WTC11 (cell line): ENCODE measurements at regions not wholly inside any gene's neighbourhood (a gene's known extent, or its start where the extent isn't known, plus 50 kb on each side); places are given as distances from the start of the nearest gene placed in this dataset.

Source experiments
- ATAC-seq: fragments of 200-7000 bp; cut with Tn5 transposase; 2 replicates; pipeline ENCODE4 v1.10.0; 2021; ENCODE audit warnings: mild to moderate bottlenecking, moderate library complexity
- CTCF ChIA-PET: fragments of 300-600 bp; sonication (Branson Sonifier 250); formaldehyde crosslinking; loops from one replicate; lab custom pipeline; 2021; ENCODE audit warnings: antibody characterized with exemption; lab: Charles Lee
- POLR2A ChIA-PET: fragments of 350-600 bp; sonication (Branson Sonifier 250); formaldehyde crosslinking; loops from one replicate; lab custom pipeline; 2021; ENCODE audit warnings: antibody characterized with exemption; lab: Charles Lee
- DNase-seq: peaks from one replicate; pipeline ENCODE4 v3.0.0; 2021; ENCODE audit warnings: low spot score
- H3K27ac Mint-ChIP-seq: 2 replicates; pipeline ENCODE4 v1.8.0; 2021; ENCODE audit warnings: mixed read lengths
- H3K27me3 Mint-ChIP-seq: 2 replicates; pipeline ENCODE4 v1.8.0; 2021; ENCODE audit warnings: low read depth, mild to moderate bottlenecking, moderate library complexity, mixed read lengths
- H3K36me3 Mint-ChIP-seq: 2 replicates; pipeline ENCODE4 v1.8.0; 2021; ENCODE audit warnings: mixed read lengths
- H3K4me1 Mint-ChIP-seq: 2 replicates; pipeline ENCODE4 v1.8.0; 2022; ENCODE audit warnings: mixed read lengths
- H3K4me3 Mint-ChIP-seq: 2 replicates; pipeline ENCODE4 v1.8.0; 2021; ENCODE audit warnings: mild to moderate bottlenecking, moderate library complexity, mixed read lengths
- H3K9me3 Mint-ChIP-seq: 2 replicates; pipeline ENCODE4 v1.8.0; 2021; ENCODE audit warnings: mixed read lengths
- ATF1 ChIP-seq: sonication (generic); formaldehyde crosslinking; IDR thresholded peaks from 2 replicates; pipeline ENCODE4 v1.8.1; 2023; ENCODE audit warnings: mild to moderate bottlenecking, moderate library complexity, missing genetic modification reagents
- CREM ChIP-seq: sonication (generic); formaldehyde crosslinking; IDR thresholded peaks from 2 replicates; pipeline ENCODE4 v1.8.1; 2022; ENCODE audit warnings: mild to moderate bottlenecking, missing genetic modification reagents, moderate library complexity
- E2F1 ChIP-seq: sonication (generic); formaldehyde crosslinking; IDR thresholded peaks from 2 replicates; pipeline ENCODE4 v1.8.0; 2022; ENCODE audit warnings: mild to moderate bottlenecking, missing genetic modification reagents
- E2F5 ChIP-seq: sonication (generic); formaldehyde crosslinking; IDR thresholded peaks from 2 replicates; pipeline ENCODE4 v1.8.1; 2022; ENCODE audit warnings: mild to moderate bottlenecking, moderate library complexity, missing genetic modification reagents
- FOXK1 ChIP-seq: sonication (generic); formaldehyde crosslinking; IDR thresholded peaks from 2 replicates; pipeline ENCODE4 v1.8.0; 2022; ENCODE audit warnings: mild to moderate bottlenecking, moderate library complexity, missing genetic modification reagents
- NR1H2 ChIP-seq: sonication (generic); formaldehyde crosslinking; IDR thresholded peaks from 2 replicates; pipeline ENCODE4 v1.9.0; 2021; ENCODE audit warnings: mild to moderate bottlenecking, moderate library complexity, missing genetic modification reagents
- NR3C1 ChIP-seq: sonication (generic); formaldehyde crosslinking; conservative IDR thresholded peaks from 2 replicates; pipeline ENCODE4 v1.8.1; 2023; ENCODE audit warnings: low read depth, mild to moderate bottlenecking, missing genetic modification reagents
- PRRX2 ChIP-seq: fragments of 250-450 bp; sonication (Bioruptor Pico); IDR thresholded peaks from 2 replicates; pipeline ENCODE4 v1.8.0; 2021; ENCODE audit warnings: mild to moderate bottlenecking
- SP1 ChIP-seq: sonication (generic); formaldehyde crosslinking; conservative IDR thresholded peaks from 2 replicates; pipeline ENCODE4 v1.8.1; 2022; ENCODE audit warnings: missing genetic modification reagents
- TCF7 ChIP-seq: sonication (generic); formaldehyde crosslinking; IDR thresholded peaks from 2 replicates; pipeline ENCODE4 v1.8.0; 2022; ENCODE audit warnings: mild to moderate bottlenecking, low read depth, missing genetic modification reagents, moderate library complexity
- TEAD1 ChIP-seq: sonication (generic); formaldehyde crosslinking; IDR thresholded peaks from 2 replicates; pipeline ENCODE4 v1.8.0; 2022; ENCODE audit warnings: mild to moderate bottlenecking, missing genetic modification reagents
- ZNF121 ChIP-seq: sonication (generic); formaldehyde crosslinking; IDR thresholded peaks from 2 replicates; pipeline ENCODE4 v1.8.0; 2023; ENCODE audit warnings: missing genetic modification reagents
- ZNF138 ChIP-seq: sonication (generic); formaldehyde crosslinking; conservative IDR thresholded peaks from 2 replicates; pipeline ENCODE4 v1.8.1; 2022; ENCODE audit warnings: mild to moderate bottlenecking, moderate library complexity, missing genetic modification reagents
- ZNF263 ChIP-seq: sonication (generic); formaldehyde crosslinking; IDR thresholded peaks from 2 replicates; pipeline ENCODE4 v1.8.1; 2022; ENCODE audit warnings: low read depth, mild to moderate bottlenecking, moderate library complexity, missing genetic modification reagents
- ZNF425 ChIP-seq: fragments of 250-450 bp; sonication (Bioruptor Pico); conservative IDR thresholded peaks from 2 replicates; pipeline ENCODE4 v1.9.0; 2021; ENCODE audit warnings: mild to moderate bottlenecking
- ZNF512 ChIP-seq: sonication (generic); formaldehyde crosslinking; IDR thresholded peaks from 2 replicates; pipeline ENCODE4 v1.8.1; 2022; ENCODE audit warnings: missing genetic modification reagents, borderline replicate concordance
- TF ChIP-seq, protein P1 (sequence below): fragments of 250-450 bp; sonication (Bioruptor Pico); IDR thresholded peaks from 2 replicates; pipeline ENCODE4 v1.9.0; 2021; ENCODE audit warnings: mild to moderate bottlenecking
- TF ChIP-seq, protein P2 (sequence below): fragments of 250-450 bp; sonication (Bioruptor Pico); IDR thresholded peaks from 2 replicates; pipeline ENCODE4 v1.8.0; 2021; ENCODE audit warnings: mild to moderate bottlenecking

- Mint-ChIP-seq H3K36me3 (no peaks in the 10 kb centered on the region), H3K27me3 (no peaks in the 10 kb centered on the region), H3K4me3 (no peak overlapping the region), H3K4me1 (0 out of 2 replicates have a peak, but pooled peaks cover 4% of the 10 kb centered on the region), H3K27ac (no peak overlapping the region), H3K9me3 (peaks cover 5% of the 10 kb centered on the region; the same call in 1 of the 2 replicates)
- DNase-seq, result no peak
- TF ChIP-seq ZNF138 (CRISPR knock-in tag) (no peak), E2F1 (CRISPR knock-in tag) (no peak), ZNF425 (CRISPR knock-in tag) (no peak), ATF1 (no peak), E2F5 (CRISPR knock-in tag) (no peak)
- ATAC-seq, result no peak
- ChIA-PET CTCF (no interaction called here), POLR2A (no interaction called here)
Measured at GRCh38 chr5:29518176-29518575, 1675.3 kb upstream of the CDH6 start.

DNA sequence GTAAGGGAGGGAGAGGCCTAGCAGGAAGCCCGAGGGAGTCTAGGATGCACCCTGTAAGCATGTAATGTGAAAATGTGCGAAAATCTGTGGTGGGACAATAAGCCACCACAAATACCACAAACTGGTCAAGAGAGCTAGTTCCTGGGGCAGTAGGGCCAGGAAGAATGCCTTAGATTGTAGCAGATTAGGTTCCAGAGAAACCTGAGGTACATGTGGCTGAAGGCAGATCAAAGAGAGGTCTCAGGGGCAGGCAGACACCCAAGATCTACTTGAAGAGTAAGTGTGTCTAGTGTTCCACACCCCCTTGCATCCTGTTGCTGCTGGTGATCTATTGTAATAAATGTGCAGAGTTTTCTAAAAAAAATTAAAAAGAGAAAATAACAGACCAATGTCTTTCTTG, 1677.3 kb upstream of the CDH6 start:
- CTCF ChIA-PET, result no interaction called here
- DNase-seq (no peak), ATAC-seq (no peak)
- Mint-ChIP-seq H3K27me3 (no peaks in the 10 kb centered on the region), H3K9me3 (peaks cover 8% of the 10 kb centered on the region; the same call in 1 of the 2 replicates), H3K27ac (no peak overlapping the region), H3K4me1 (0 out of 2 replicates have a peak, but pooled peaks cover 4% of the 10 kb centered on the region), H3K36me3 (no peaks in the 10 kb centered on the region), H3K4me3 (no peak overlapping the region)
- POLR2A ChIA-PET, result no interaction called here
- no peak for TF ChIP-seq TEAD1 (CRISPR knock-in tag)
- no peak for TF ChIP-seq NR1H2 (CRISPR knock-in tag)
- TF ChIP-seq ZNF121 (CRISPR knock-in tag), result no peak
- TF ChIP-seq ZNF263, result no peak
- no peak for TF ChIP-seq ZNF512 (CRISPR knock-in tag)
- no peak for TF ChIP-seq FOXK1 (CRISPR knock-in tag)

- ChIA-PET POLR2A (no interaction called here), CTCF (no interaction called here)
- Mint-ChIP-seq H3K9me3 (peaks cover 30% of the 10 kb centered on the region), H3K27me3 (no peaks in the 10 kb centered on the region), H3K4me1 (peaks cover 6% of the 10 kb centered on the region), H3K36me3 (no peaks in the 10 kb centered on the region; the same call in 1 of the 2 replicates), H3K4me3 (no peak overlapping the region), H3K27ac (no peak overlapping the region)
- TF ChIP-seq NR3C1 (CRISPR knock-in tag), result no peak
- TF ChIP-seq, protein P1, sequence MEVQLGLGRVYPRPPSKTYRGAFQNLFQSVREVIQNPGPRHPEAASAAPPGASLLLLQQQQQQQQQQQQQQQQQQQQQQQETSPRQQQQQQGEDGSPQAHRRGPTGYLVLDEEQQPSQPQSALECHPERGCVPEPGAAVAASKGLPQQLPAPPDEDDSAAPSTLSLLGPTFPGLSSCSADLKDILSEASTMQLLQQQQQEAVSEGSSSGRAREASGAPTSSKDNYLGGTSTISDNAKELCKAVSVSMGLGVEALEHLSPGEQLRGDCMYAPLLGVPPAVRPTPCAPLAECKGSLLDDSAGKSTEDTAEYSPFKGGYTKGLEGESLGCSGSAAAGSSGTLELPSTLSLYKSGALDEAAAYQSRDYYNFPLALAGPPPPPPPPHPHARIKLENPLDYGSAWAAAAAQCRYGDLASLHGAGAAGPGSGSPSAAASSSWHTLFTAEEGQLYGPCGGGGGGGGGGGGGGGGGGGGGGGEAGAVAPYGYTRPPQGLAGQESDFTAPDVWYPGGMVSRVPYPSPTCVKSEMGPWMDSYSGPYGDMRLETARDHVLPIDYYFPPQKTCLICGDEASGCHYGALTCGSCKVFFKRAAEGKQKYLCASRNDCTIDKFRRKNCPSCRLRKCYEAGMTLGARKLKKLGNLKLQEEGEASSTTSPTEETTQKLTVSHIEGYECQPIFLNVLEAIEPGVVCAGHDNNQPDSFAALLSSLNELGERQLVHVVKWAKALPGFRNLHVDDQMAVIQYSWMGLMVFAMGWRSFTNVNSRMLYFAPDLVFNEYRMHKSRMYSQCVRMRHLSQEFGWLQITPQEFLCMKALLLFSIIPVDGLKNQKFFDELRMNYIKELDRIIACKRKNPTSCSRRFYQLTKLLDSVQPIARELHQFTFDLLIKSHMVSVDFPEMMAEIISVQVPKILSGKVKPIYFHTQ (CRISPR knock-in tag), result no peak
- no peak for TF ChIP-seq ZNF263
- TF ChIP-seq CREM, result no peak
- TF ChIP-seq, protein P2, sequence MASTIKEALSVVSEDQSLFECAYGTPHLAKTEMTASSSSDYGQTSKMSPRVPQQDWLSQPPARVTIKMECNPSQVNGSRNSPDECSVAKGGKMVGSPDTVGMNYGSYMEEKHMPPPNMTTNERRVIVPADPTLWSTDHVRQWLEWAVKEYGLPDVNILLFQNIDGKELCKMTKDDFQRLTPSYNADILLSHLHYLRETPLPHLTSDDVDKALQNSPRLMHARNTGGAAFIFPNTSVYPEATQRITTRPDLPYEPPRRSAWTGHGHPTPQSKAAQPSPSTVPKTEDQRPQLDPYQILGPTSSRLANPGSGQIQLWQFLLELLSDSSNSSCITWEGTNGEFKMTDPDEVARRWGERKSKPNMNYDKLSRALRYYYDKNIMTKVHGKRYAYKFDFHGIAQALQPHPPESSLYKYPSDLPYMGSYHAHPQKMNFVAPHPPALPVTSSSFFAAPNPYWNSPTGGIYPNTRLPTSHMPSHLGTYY (CRISPR knock-in tag), result no peak
- no peak for TF ChIP-seq SP1 (CRISPR knock-in tag)
- TF ChIP-seq TCF7 (CRISPR knock-in tag), result no peak
- no peak for TF ChIP-seq ZNF512 (CRISPR knock-in tag)
- TF ChIP-seq PRRX2 (CRISPR knock-in tag), result no peak
- DNase-seq (no peak), ATAC-seq (no peak)
Measured at GRCh38 chr5:29508131-29508530, 1685.4 kb upstream of the CDH6 start.
